ENCODE measurements at regions not wholly inside any gene's neighbourhood (a gene's known extent, or its start where the extent isn't known, plus 50 kb on each side); places are given as distances from the start of the nearest gene placed in this dataset.

GRCh38 chr2:114061566-114062098, 171.7 kb downstream of the ACTR3 start:
- TF ChIP-seq CTCF (tag by site-specific recombination; IDR thresholded peaks at IDR 0.05) = no peak
- no peak for TF ChIP-seq ZNF169 (tag by site-specific recombination; IDR thresholded peaks at IDR 0.05)
- no peak for TF ChIP-seq GFI1B (tag by site-specific recombination; IDR thresholded peaks at IDR 0.05)
- TF ChIP-seq KLF8 (tag by site-specific recombination; IDR thresholded peaks at IDR 0.05) = no peak
- TF ChIP-seq ZFP41 (tag by site-specific recombination; IDR thresholded peaks at IDR 0.05; ENCODE audit: borderline replicate concordance) = no peak
- no peak for TF ChIP-seq ZNF670 (tag by site-specific recombination; IDR thresholded peaks at IDR 0.05; ENCODE audit: low read depth)
- no peak for TF ChIP-seq ZNF354C (tag by site-specific recombination; IDR thresholded peaks at IDR 0.05; ENCODE audit: borderline replicate concordance, low read depth)
- no peak for TF ChIP-seq ZNF121 (tag by site-specific recombination; IDR thresholded peaks at IDR 0.05)

All from HEK293 (cell line).